ENCODE measurements at regions not wholly inside any gene's neighbourhood (a gene's known extent, or its start where the extent isn't known, plus 50 kb on each side); places are given as distances from the start of the nearest gene placed in this dataset.

DNA sequence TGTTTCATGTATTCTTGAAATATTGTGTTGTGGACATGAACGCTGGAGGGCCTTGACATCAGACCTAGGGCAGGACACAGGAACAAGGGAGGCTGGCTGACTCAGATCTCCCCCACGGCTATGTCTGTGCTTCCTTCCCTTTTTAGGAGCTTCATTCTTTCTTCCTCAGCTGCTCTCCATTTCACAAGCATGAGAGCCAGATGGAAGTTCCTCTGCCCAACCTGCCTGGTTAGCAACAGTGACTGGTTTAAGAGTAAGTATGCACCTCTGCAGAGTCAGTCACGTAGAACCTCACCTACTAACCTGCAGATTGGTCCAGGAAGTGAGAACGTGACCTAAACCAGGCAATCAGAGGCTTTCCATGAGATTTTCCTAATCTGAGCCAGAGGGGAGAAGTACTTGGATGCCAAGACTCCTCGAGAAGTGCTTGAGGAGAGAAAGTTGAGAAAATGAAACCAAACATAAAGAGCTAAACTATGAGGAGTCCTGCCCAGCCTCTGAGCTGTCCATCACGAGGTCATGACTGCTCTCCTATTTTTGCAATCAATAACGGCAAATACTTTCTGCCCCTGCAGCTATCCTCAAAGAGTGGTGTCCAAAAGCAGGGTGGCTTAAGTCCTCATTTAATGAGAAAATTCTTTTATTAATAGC lies 465.2 kb upstream of the CITED2 start:
- Histone ChIP-seq H3K27ac (no peak overlapping the region), H3K9me3 (ENCODE audit: low read depth) (no peaks in the 10 kb centered on the region), H4K20me1 (ENCODE audit: low read depth) (no peaks in the 10 kb centered on the region), H3K4me2 (no peak overlapping the region), H3K79me2 (ENCODE audit: low read depth) (no peaks in the 10 kb centered on the region), H3K4me3 (no peak overlapping the region), H3K36me3 (no peaks in the 10 kb centered on the region), H3K4me1 (no peaks in the 10 kb centered on the region), H3K9ac (no peak overlapping the region), H3K27me3 (no peaks in the 10 kb centered on the region), H2AFZ (replicated peaks) (no peak overlapping the region), H3F3A (ENCODE audit: low read depth) (no peaks in the 10 kb centered on the region)
- no peak for DNase-seq (ENCODE audit: low spot score)
- H3K4me1 Mint-ChIP-seq = no peaks in the 10 kb centered on the region
- TF ChIP-seq EZH2 (IDR thresholded peaks at IDR 0.05) (no peak), EZH2phosphoT487 (IDR thresholded peaks at IDR 0.05) (no peak)
- TF ChIP-seq, protein P1, sequence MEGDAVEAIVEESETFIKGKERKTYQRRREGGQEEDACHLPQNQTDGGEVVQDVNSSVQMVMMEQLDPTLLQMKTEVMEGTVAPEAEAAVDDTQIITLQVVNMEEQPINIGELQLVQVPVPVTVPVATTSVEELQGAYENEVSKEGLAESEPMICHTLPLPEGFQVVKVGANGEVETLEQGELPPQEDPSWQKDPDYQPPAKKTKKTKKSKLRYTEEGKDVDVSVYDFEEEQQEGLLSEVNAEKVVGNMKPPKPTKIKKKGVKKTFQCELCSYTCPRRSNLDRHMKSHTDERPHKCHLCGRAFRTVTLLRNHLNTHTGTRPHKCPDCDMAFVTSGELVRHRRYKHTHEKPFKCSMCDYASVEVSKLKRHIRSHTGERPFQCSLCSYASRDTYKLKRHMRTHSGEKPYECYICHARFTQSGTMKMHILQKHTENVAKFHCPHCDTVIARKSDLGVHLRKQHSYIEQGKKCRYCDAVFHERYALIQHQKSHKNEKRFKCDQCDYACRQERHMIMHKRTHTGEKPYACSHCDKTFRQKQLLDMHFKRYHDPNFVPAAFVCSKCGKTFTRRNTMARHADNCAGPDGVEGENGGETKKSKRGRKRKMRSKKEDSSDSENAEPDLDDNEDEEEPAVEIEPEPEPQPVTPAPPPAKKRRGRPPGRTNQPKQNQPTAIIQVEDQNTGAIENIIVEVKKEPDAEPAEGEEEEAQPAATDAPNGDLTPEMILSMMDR (IDR thresholded peaks at IDR 0.05) = no peak
- H3K27ac Mint-ChIP-seq = no peak overlapping the region
- no peak overlapping the region for H3K4me3 Mint-ChIP-seq
- H3K27me3 Mint-ChIP-seq (ENCODE audit: insufficient read depth, low read depth) = peaks cover 2% of the 10 kb centered on the region
- H3K36me3 Mint-ChIP-seq = no peaks in the 10 kb centered on the region
- H3K9me3 Mint-ChIP-seq = peaks cover 17% of the 10 kb centered on the region

DNA sequence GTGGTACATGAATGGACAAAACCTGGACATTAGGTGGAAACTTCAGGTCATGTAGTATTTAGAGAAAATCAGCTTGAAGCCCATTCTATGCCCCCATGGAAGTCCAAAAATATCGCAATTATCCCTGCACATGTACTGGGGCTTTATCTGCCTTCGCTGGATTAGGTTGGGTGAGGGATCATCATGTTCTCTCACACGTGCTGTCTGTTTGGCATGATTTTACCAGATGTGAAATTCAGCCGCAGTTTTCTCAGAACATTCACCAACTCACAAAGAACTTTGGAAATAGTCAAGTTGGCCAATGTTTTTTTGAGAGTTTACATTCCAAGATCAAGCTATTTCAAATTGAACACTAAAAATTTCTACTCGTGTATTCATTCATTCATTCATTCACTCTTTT lies 459.8 kb upstream of the CITED2 start:
- H3K27ac Mint-ChIP-seq = no peak overlapping the region
- H3K36me3 ChIP-seq = no peaks in the 10 kb centered on the region

DNA sequence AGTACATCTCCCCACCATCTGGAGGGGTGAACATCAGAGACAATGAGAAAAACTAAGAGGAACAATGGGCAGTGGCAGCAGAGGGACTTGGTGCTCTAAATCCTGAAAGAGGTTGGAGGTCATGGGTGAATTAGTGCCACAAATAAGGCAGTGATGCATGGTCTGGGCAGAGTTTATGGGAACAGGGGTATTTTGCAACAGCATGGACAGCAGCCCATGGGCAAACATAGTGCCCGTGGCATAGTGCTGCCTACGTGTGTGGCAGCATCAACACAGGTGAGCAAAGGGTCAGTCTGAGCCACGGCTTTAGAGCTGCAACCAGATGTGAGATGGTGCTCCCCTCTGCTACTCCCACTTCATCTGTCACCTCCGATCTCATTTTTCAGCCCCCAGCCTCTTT lies 459.1 kb upstream of the CITED2 start:
- no peaks in the 10 kb centered on the region for H3K36me3 ChIP-seq
- TF ChIP-seq EZH2phosphoT487 (IDR thresholded peaks at IDR 0.05) (no peak), EZH2 (IDR thresholded peaks at IDR 0.05) (no peak)
- TF ChIP-seq, protein P1 (IDR thresholded peaks at IDR 0.05) = no peak
- no peak overlapping the region for H3K4me3 ChIP-seq
- H3K79me2 ChIP-seq (ENCODE audit: low read depth) = no peaks in the 10 kb centered on the region
- Mint-ChIP-seq H3K4me3 (no peak overlapping the region), H3K27ac (no peak overlapping the region), H3K4me1 (peaks cover 13% of the 10 kb centered on the region), H3K36me3 (no peaks in the 10 kb centered on the region), H3K27me3 (ENCODE audit: insufficient read depth, low read depth) (peaks cover 2% of the 10 kb centered on the region), H3K9me3 (peaks cover 5% of the 10 kb centered on the region)
- H3K27ac ChIP-seq = no peak overlapping the region
- H3K27me3 ChIP-seq = no peaks in the 10 kb centered on the region
- H3K4me2 ChIP-seq = no peak overlapping the region
- H2AFZ ChIP-seq (replicated peaks) = no peak overlapping the region
- no peaks in the 10 kb centered on the region for H3F3A ChIP-seq (ENCODE audit: low read depth)
- H4K20me1 ChIP-seq (ENCODE audit: low read depth) = no peaks in the 10 kb centered on the region
- H3K4me1 ChIP-seq = no peaks in the 10 kb centered on the region
- H3K9ac ChIP-seq = no peak overlapping the region
- H3K9me3 ChIP-seq (ENCODE audit: low read depth) = no peaks in the 10 kb centered on the region
- DNase-seq (ENCODE audit: low spot score) = no peak

More for the DNA sequence above, 459.8 kb upstream of the CITED2 start:
- H3K9me3 ChIP-seq (ENCODE audit: low read depth) = no peaks in the 10 kb centered on the region
- no peak overlapping the region for H3K9ac ChIP-seq
- Mint-ChIP-seq H3K4me3 (no peak overlapping the region), H3K4me1 (peaks cover 13% of the 10 kb centered on the region), H3K9me3 (peaks cover 8% of the 10 kb centered on the region), H3K27me3 (ENCODE audit: insufficient read depth, low read depth) (peaks cover 2% of the 10 kb centered on the region), H3K36me3 (no peaks in the 10 kb centered on the region)
- DNase-seq (ENCODE audit: low spot score) = no peak
- no peaks in the 10 kb centered on the region for H3K27me3 ChIP-seq
- H3K4me3 ChIP-seq = no peak overlapping the region
- H3K4me1 ChIP-seq = no peaks in the 10 kb centered on the region
- no peaks in the 10 kb centered on the region for H4K20me1 ChIP-seq (ENCODE audit: low read depth)
- H2AFZ ChIP-seq (replicated peaks) = no peak overlapping the region
- no peaks in the 10 kb centered on the region for H3K79me2 ChIP-seq (ENCODE audit: low read depth)
- no peak overlapping the region for H3K4me2 ChIP-seq
- no peak overlapping the region for H3K27ac ChIP-seq
- no peak for TF ChIP-seq EZH2 (IDR thresholded peaks at IDR 0.05)
- TF ChIP-seq, protein P1 (IDR thresholded peaks at IDR 0.05) = no peak
- no peak for TF ChIP-seq EZH2phosphoT487 (IDR thresholded peaks at IDR 0.05)
- no peaks in the 10 kb centered on the region for H3F3A ChIP-seq (ENCODE audit: low read depth)
